ENCODE measurements at regions not wholly inside any gene's neighbourhood (a gene's known extent, or its start where the extent isn't known, plus 50 kb on each side); places are given as distances from the start of the nearest gene placed in this dataset.

DNA sequence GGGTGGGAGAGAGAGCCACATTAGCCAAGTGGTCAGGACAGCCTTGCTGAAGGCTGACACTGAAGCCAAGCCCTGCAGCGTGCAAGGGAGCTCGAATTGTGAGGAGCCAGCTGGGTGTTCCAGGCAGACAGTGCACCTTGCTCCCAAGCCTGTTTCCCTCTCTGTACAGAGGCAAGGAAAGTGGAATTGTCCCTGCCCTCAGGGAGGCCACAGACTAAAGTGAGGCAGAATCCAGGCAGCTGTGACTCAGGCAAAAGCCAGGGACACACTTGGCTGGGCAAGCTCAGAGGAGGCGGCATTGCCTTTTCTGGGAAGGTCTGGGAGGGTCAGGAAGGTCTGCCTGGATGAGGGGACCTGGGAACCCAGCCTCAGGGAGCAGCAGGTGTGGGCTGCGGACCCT is 50.2 kb upstream of the LMX1B start:
- Histone ChIP-seq H3K27ac (replicated peaks in 1 of 4) (no peak overlapping the region), H3K4me3 (no peak overlapping the region), H3K9me3 (no peaks in the 10 kb centered on the region), H3K27me3 (peaks cover 0 to 50% (median 2%) of the 10 kb centered on the region in 4 donors), H3K4me1 (no peaks in the 10 kb centered on the region), H3K36me3 (no peaks in the 10 kb centered on the region)
- 77% methylated on average over 4 of the region's 4 CpGs for WGBS
- no peak for DNase-seq (ENCODE audit: extremely low spot score)
- intact Hi-C loops (cut with DNase I), result no loop called here
- TF ChIP-seq EP300 (IDR thresholded peaks at IDR 0.05) (no peak), POLR2AphosphoS5 (IDR thresholded peaks at IDR 0.05) (no peak), POLR2A (IDR thresholded peaks at IDR 0.05; ENCODE audit: low read depth) (no peak)
- TF ChIP-seq, protein P1, sequence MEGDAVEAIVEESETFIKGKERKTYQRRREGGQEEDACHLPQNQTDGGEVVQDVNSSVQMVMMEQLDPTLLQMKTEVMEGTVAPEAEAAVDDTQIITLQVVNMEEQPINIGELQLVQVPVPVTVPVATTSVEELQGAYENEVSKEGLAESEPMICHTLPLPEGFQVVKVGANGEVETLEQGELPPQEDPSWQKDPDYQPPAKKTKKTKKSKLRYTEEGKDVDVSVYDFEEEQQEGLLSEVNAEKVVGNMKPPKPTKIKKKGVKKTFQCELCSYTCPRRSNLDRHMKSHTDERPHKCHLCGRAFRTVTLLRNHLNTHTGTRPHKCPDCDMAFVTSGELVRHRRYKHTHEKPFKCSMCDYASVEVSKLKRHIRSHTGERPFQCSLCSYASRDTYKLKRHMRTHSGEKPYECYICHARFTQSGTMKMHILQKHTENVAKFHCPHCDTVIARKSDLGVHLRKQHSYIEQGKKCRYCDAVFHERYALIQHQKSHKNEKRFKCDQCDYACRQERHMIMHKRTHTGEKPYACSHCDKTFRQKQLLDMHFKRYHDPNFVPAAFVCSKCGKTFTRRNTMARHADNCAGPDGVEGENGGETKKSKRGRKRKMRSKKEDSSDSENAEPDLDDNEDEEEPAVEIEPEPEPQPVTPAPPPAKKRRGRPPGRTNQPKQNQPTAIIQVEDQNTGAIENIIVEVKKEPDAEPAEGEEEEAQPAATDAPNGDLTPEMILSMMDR (IDR thresholded peaks at IDR 0.05), result no peak

Measured in esophagus muscularis mucosa (tissue), 4 donors.